ENCODE measurements at regions not wholly inside any gene's neighbourhood (a gene's known extent, or its start where the extent isn't known, plus 50 kb on each side); places are given as distances from the start of the nearest gene placed in this dataset.

DNA sequence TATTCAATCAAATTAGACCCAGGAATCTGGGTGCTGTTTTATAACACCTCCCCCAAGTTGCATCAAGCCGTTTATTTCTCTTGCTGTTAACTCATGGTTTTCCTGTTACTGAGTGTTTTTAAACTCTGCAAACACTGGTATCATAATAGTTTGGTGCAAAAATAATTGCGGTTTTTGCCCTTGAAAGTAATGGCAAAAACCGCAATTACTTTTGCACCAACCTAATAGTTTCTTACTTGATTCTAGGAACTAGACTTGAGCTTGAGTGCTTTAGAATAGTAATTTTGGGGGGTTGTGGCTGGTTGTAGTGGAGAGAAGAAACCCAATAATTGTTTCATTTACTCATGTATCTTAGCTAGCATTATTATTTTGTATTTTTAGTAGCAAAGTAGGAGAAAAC, 156.6 kb downstream of the FHIP1A start:
- TF ChIP-seq, protein P1, sequence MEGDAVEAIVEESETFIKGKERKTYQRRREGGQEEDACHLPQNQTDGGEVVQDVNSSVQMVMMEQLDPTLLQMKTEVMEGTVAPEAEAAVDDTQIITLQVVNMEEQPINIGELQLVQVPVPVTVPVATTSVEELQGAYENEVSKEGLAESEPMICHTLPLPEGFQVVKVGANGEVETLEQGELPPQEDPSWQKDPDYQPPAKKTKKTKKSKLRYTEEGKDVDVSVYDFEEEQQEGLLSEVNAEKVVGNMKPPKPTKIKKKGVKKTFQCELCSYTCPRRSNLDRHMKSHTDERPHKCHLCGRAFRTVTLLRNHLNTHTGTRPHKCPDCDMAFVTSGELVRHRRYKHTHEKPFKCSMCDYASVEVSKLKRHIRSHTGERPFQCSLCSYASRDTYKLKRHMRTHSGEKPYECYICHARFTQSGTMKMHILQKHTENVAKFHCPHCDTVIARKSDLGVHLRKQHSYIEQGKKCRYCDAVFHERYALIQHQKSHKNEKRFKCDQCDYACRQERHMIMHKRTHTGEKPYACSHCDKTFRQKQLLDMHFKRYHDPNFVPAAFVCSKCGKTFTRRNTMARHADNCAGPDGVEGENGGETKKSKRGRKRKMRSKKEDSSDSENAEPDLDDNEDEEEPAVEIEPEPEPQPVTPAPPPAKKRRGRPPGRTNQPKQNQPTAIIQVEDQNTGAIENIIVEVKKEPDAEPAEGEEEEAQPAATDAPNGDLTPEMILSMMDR (IDR thresholded peaks at IDR 0.05) = no peak
- TF ChIP-seq POLR2A (IDR thresholded peaks at IDR 0.05) = no peak
